LNCAP (cell line): ENCODE measurements at regions not wholly inside any gene's neighbourhood (a gene's known extent, or its start where the extent isn't known, plus 50 kb on each side); places are given as distances from the start of the nearest gene placed in this dataset.

Experiments
- TF ChIP-seq, protein P1 (sequence below): fragments of 450-650 bp; IDR thresholded peaks from 2 replicates; pipeline ENCODE4 v1.5.1; 2017; ENCODE audit warnings: mild to moderate bottlenecking

DNA sequence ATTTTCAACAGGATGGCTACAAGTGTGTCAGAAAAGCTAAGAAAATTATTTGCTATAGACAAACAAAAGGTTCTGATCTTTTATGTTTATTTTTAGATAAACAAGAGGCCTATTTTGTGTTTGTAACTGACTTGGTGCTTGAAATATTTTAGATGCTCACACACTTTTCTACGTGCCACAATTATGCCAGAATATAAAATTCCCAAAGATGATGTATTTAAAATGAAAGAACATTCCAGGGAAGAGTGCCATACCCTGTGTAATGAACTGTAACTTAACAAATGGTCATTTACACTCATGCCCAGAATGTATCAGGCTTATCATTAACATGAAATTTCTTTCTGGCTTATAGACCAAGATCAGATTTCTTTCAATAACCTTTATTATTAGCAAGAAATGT, 144.9 kb upstream of the MTPN start:
- TF ChIP-seq, protein P1, sequence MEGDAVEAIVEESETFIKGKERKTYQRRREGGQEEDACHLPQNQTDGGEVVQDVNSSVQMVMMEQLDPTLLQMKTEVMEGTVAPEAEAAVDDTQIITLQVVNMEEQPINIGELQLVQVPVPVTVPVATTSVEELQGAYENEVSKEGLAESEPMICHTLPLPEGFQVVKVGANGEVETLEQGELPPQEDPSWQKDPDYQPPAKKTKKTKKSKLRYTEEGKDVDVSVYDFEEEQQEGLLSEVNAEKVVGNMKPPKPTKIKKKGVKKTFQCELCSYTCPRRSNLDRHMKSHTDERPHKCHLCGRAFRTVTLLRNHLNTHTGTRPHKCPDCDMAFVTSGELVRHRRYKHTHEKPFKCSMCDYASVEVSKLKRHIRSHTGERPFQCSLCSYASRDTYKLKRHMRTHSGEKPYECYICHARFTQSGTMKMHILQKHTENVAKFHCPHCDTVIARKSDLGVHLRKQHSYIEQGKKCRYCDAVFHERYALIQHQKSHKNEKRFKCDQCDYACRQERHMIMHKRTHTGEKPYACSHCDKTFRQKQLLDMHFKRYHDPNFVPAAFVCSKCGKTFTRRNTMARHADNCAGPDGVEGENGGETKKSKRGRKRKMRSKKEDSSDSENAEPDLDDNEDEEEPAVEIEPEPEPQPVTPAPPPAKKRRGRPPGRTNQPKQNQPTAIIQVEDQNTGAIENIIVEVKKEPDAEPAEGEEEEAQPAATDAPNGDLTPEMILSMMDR, result no peak

DNA sequence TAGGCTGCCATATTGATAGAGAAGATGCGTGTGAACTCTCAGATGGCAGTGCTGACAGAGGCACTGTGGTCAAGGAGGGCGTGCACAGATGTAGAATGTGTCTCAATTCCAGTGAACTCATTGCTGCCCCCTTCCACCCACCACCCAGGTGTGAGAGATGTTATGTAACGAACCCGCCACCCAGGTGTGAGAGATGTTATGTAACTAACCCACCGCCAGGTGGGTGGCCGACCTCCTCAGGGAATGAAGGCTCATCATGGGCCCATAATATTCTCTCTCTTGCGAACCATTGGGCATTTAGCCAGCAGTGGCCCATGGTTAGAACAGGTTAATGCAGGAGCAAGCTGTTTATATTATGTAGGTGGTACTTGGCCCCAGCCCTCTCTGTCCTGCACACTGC, 140.4 kb upstream of the MTPN start:
- TF ChIP-seq, protein P1, result no peak

DNA sequence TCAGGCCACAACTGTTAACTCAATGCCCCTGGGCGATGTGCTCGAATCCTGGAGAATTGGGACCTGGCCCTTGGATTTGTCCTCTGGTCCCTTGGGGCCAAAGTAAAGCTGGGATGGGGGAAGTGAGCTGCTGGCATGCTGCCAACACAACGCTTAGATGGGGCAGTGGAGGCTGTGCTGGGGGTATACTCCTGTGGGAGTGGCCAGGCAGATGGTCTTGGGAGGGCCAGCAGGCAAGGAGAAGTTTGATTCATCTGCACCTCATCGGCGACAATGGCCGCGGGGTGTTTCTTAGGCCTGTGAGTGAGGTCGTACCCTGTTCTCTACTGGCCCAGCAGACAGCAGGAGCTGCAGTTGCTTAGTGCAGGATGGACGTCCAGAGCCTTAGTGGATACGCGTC, 139.0 kb upstream of the MTPN start:
- TF ChIP-seq, protein P1, result no peak

DNA sequence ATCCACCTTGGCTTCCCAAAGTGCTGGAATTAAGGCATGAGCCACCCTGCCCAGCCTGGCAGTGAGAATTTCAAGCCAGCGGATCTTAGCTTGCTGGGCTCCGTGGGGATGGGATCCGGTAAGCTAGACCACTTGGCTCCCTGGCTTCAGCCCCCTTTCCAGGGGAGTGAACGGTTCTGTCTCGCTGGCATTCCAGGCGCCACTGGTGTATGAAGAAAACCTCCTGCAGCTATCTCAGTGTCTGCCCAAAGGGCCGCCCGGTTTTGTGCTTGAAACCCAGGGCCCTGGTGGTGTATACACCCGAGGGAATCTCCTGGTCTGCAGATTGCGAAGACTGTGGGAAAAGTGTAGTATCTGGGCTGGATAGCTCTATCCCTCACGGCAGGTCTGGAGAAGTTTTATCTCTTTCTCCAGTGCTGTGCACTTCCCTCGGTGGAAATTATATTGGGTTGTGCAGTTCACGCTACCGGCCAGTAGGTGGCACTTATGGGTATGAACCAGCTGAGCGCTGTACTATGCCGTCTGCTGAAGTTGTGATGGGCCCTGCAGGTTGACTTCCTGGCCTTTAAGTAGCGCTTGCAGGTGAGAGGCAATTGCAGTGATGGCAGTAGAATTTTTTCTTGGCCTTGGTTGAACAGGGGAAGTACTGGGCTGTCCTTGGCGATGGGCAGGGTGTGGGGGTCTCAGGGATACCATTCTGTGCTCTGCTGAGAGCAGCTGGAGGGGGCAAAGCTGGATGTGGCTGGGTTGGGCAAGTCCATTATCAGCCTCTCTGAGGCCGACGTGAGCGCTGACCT, 138.0 kb upstream of the MTPN start:
- TF ChIP-seq, protein P1, result peak; percentile 92

DNA sequence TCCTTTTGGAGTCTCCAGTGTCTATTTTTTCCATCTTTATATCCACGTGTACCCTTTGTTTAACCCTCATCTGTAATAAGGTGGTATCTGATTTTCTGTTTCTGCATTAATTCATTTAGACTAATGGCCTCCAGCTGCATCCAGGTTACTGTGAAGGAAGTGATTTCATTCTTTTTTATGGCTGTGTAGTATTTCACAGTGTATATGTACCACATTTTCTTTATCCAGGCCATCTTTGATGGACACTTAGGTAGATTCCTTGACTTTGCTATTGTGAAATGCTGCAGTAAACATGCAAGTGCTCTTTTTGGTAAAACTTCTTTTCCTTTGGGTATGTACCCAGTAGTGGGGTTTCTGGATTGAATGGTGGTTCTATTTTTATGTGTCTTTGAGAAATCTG, 128.0 kb upstream of the MTPN start:
- TF ChIP-seq, protein P1, result no peak

DNA sequence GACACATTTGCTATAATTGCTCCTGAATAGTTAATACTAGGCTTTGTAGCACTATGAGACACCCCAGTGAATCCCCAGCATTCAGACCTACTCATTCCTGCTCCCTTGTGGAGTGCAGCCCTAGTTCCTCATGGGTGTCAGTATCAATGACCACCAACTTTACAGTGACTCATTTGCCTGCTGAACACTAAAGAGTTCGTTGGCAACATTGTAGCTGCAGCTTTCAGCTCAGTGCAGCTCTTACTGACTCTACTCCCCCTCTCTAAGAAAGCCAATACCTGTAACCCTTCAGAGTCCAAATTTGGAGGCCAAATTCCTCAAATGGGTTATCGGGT, 127.1 kb upstream of the MTPN start:
- TF ChIP-seq, protein P1, result no peak

DNA sequence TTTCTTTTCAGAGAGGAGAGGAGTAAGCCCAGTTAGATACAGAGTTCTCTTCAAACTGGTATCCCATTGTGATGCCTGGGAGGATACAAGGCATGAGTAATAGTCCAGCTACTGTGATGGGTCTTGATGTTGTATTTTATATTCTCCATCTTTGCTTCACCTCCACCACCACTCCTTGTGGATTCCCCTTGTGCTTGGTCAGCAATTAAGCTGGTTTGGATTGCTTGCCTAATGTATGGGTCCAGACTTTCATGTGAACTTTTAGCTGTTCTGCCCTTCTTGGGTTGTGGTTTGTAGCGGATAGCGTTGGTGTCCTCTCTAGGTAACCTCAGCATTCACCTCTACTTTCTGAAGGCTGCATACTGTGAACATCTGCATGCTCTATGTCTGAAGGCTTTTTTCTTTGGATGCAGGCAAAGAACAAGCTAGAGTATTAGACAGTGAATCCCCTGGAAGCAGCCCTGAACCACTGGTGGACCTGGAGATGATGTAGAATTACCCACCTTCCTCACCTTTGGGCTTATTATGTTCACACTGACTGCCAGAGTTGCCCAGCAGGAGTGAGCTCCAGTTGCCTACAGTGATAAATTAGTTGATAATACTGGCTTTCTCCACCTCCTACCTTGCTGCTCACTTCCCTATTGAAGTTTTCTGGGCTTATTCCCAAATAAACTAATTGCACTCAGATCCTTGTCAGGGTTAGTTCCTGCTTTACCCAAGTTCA, 126.5 kb upstream of the MTPN start:
- TF ChIP-seq, protein P1, result no peak
